ENCODE measurements at regions not wholly inside any gene's neighbourhood (a gene's known extent, or its start where the extent isn't known, plus 50 kb on each side); places are given as distances from the start of the nearest gene placed in this dataset.
A peak's percentile ranks its signal among the peaks of the same experiment; 100 is the strongest.

DNA sequence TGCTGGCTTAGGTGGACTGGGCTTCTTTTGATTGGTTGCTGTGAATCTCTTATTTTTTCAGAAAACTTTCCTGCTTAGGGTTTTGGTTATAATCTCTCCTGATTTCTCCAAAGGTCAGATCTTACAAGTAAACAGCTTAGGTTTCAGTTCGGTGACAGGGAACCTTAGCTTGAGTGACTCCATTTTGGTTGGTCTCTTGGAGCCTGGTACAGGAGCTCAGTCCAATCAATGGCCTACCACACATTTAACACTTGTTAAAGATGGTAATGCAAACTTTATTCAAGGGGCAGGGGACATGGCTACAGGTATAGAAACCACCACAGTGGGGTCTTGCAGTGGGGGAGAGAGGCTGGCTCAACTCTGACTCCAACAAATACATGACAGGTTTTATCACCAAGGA lies 180.9 kb upstream of the THBS1 start:
- H3K4me1 Mint-ChIP-seq (ENCODE audit: low read depth), result peaks cover 29% of the 10 kb centered on the region
- no peaks in the 10 kb centered on the region for H3K36me3 Mint-ChIP-seq (ENCODE audit: low read depth)
- H3K4me3 Mint-ChIP-seq, result no peak overlapping the region
- intact Hi-C loops (cut with micrococcal nuclease), result no loop called here
- H3K27me3 Mint-ChIP-seq, result peaks cover 1% of the 10 kb centered on the region
- H3K9me3 Mint-ChIP-seq, result no peaks in the 10 kb centered on the region
- no peak overlapping the region for H3K27ac Mint-ChIP-seq

DNA sequence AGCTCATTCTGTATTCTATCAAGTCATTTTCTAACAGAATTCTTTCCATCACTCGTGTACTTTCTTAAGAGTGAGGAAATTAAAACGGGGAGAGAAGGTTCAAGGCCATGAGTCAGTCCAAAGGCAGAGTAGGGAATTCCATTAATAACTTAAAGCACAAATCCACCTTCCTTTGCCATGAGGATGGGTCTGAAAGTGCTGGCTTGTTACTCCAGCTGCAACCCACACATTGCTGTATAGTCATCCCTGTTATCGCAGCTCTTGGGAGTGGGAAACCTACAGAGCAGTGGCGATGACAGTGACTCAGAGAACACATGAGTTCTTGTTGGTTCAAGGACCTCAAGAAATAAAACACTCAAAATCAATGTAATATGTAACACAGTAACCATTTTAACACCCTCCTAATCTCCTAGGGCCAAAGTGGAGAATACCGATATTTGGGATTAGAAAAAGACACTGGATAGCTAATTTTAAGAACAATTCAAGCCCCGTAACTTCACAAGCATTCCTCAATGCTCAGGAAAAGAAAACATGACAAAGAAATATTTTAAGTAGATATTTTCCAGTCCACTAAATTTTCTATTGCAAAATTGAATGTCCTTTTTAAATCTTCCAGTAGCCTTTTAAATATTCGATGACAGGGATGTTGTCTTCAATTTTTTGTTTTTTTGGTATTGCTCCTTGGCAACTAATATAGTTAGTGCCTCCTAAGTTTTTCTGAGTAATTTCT lies 179.9 kb upstream of the THBS1 start:
- no peaks in the 10 kb centered on the region for H3K9me3 Mint-ChIP-seq
- H3K27ac Mint-ChIP-seq, result no peak overlapping the region
- H3K27me3 Mint-ChIP-seq, result no peaks in the 10 kb centered on the region
- H3K36me3 Mint-ChIP-seq (ENCODE audit: low read depth), result no peaks in the 10 kb centered on the region
- peaks cover 19% of the 10 kb centered on the region for H3K4me1 Mint-ChIP-seq (ENCODE audit: low read depth)
- intact Hi-C loops (cut with micrococcal nuclease), result no loop called here
- H3K4me3 Mint-ChIP-seq, result no peak overlapping the region

DNA sequence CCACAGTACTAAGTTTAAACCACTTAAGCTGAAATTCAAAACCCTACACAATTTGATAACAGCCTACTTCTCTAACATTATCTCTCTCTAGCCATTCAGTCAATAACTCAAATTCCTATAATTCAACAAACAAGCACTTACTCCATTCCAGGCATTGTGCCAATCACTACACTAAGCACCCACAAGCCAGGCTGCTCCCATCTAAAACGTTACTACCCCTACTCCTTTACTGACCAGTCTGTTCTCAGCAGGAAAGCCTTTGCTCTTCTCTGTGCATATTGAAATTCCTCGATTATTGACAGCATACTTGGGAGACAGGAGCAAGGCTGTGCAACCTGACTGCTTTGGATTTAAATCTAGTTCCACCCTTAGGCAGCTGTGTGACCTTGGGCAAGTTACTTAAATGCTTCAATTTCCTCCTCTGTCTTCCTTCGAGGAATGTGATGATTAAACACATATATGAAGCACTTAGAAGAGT lies 177.2 kb upstream of the THBS1 start:
- no peaks in the 10 kb centered on the region for H3K27me3 Mint-ChIP-seq
- H3K36me3 Mint-ChIP-seq (ENCODE audit: low read depth), result no peaks in the 10 kb centered on the region
- intact Hi-C loops (cut with micrococcal nuclease), result no loop called here
- no peaks in the 10 kb centered on the region for H3K9me3 Mint-ChIP-seq
- H3K4me1 Mint-ChIP-seq (ENCODE audit: low read depth), result peaks cover 5% of the 10 kb centered on the region
- no peak overlapping the region for H3K4me3 Mint-ChIP-seq
- H3K27ac Mint-ChIP-seq, result no peak overlapping the region

DNA sequence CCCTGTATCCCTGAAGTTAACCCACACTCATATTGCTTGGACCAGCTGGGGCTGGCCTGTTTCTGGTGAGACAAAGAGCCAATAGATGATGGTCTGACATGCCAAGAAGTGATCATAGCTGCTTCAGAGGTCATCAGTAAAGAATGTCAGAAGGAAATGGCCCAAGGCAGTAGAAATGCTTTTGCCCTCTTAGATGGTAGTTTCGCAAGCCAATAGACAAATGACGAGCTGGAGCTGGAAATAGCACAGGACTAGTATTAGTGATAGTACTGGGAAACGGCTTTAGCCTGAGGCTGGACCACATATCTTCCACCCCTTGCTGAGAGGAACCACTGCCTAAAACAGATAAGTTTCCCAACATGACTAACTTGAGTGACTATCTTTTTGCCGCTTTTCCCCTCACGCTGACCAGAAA lies 176.1 kb upstream of the THBS1 start:
- H3K9me3 Mint-ChIP-seq, result no peaks in the 10 kb centered on the region
- H3K4me3 Mint-ChIP-seq, result no peak overlapping the region
- intact Hi-C loops (cut with micrococcal nuclease), result no loop called here
- no peak overlapping the region for H3K27ac Mint-ChIP-seq
- no peaks in the 10 kb centered on the region for H3K36me3 Mint-ChIP-seq (ENCODE audit: low read depth)
- no peaks in the 10 kb centered on the region for H3K27me3 Mint-ChIP-seq
- H3K4me1 Mint-ChIP-seq (ENCODE audit: low read depth), result peaks cover 5% of the 10 kb centered on the region

DNA sequence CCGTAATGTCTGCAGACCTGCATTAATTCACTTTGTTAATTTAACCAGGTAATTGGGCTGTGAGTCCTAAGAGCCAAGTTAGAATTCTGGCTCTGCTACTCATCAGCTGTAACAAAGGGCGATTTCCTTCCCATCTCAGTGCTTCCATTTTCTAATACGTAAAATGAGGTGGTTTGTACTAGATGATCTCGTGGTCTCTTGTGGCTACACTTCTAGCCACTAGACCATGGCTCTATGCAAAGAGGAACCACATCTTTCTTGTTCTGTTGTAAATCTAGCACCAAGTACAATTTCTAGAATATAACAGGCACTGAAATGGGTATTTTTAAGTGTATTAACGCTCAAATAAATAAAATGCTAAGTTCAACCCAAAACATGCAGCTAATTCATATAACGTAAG lies 174.4 kb upstream of the THBS1 start:
- intact Hi-C loops (cut with micrococcal nuclease), result no loop called here

DNA sequence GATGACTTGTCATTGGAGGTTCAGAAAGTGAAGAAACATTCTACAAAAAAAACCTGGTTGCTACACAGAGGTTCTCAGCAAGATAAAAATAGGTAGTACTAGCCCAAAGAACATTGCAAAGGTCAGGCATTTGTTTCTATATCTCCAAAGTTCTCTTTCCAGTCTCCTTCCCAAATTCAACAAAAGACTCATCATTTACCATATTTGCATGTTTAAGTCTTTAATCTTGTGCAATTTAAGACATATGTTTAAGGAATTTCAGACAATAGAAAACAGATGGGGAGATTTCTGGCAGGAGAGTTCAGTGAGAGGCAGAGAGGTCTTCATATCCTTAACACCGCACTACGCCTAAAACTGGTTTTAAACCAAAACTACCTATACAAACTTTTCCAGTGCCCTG lies 173.8 kb upstream of the THBS1 start:
- Mint-ChIP-seq H3K4me1 (ENCODE audit: low read depth) (peaks cover 21% of the 10 kb centered on the region), H3K9me3 (no peaks in the 10 kb centered on the region), H3K27me3 (no peaks in the 10 kb centered on the region), H3K4me3 (no peak overlapping the region), H3K27ac (no peak overlapping the region), H3K36me3 (ENCODE audit: low read depth) (no peaks in the 10 kb centered on the region)
- intact Hi-C loops (cut with micrococcal nuclease), result no loop called here

More for the DNA sequence above, 174.4 kb upstream of the THBS1 start:
- H3K9me3 Mint-ChIP-seq, result no peaks in the 10 kb centered on the region
- H3K36me3 Mint-ChIP-seq (ENCODE audit: low read depth), result no peaks in the 10 kb centered on the region
- no peak overlapping the region for H3K4me3 Mint-ChIP-seq
- peaks cover 14% of the 10 kb centered on the region for H3K4me1 Mint-ChIP-seq (ENCODE audit: low read depth)
- H3K27me3 Mint-ChIP-seq, result no peaks in the 10 kb centered on the region
- H3K27ac Mint-ChIP-seq, result no peak overlapping the region

DNA sequence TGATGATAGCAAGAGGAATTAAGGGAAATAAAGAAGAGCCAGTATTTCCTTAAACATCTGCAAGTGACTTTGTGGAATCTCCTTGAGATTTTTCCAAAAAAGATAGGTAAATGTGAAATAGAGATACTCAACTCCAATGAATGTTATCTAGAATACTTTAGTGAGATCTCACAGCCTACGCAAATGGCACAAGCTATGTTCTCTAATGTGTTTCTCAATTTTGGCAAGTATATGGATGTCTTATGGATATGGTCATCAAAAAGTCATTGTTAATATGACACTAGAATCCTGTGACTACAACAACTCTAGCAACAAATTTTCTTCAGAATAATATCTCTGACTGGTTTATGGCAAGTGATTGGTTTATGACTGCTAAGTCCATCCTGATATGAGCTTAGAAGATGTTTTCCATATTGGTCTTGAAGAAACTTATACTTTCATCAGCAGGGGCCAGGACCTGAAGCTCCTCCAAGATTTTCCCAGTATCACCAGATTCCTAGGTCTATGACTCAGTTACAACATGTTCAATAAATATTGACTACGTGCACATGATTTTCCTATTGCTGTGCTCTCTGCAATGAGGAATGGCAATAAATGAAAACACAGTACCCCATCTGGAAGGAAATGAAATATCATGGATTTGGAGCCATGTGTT lies 170.9 kb upstream of the THBS1 start:
- intact Hi-C loops (cut with micrococcal nuclease), result no loop called here
- Mint-ChIP-seq H3K27me3 (no peaks in the 10 kb centered on the region), H3K4me1 (ENCODE audit: low read depth) (peaks cover 48% of the 10 kb centered on the region), H3K36me3 (ENCODE audit: low read depth) (no peaks in the 10 kb centered on the region), H3K27ac (no peak overlapping the region), H3K4me3 (no peak overlapping the region), H3K9me3 (no peaks in the 10 kb centered on the region)

DNA sequence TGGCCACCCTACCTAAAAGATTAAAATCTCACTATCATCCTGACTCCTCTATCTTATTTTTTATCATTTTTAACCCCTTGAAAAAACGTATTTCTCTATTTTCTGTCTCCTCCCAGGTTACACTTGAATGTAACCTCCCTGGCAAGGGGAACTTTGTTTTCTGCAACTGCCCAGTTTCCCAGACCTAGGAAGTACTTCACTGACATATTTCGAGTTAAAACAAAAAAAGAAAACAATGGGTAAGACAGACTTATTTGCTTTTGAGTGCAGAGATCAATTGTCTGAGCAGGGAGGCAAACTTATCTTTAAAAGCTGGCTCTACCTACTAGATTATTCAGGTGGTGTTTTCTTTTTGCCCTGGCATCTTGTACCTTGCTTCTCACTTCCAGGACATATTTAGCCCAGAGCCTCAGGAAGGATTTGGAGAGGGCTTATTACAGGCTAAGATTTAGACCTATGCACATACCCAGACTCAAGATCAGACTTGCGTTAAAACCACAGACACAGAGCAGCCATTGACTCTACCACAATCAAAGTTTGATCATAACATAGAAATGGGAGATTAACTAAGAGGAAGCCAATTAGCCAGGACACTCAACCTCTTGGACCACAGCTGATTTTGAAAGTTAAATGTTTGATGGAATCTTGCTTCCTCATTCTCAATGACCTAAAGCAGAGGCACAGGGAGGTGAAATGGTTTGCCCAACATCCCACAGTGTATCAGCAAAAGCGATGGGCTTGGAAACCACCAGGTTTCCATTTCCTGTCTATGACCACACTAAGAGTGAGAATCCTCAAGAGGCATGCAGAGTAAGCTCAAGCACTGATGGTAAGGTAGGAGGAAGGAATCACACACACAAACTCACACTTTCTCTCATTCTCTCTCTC lies 169.5 kb upstream of the THBS1 start:
- Mint-ChIP-seq H3K4me1 (ENCODE audit: low read depth) (peaks cover 60% of the 10 kb centered on the region), H3K4me3 (no peak overlapping the region), H3K27me3 (no peaks in the 10 kb centered on the region), H3K36me3 (ENCODE audit: low read depth) (no peaks in the 10 kb centered on the region), H3K27ac (no peak overlapping the region), H3K9me3 (no peaks in the 10 kb centered on the region)
- intact Hi-C loops (cut with micrococcal nuclease), result no loop called here

DNA sequence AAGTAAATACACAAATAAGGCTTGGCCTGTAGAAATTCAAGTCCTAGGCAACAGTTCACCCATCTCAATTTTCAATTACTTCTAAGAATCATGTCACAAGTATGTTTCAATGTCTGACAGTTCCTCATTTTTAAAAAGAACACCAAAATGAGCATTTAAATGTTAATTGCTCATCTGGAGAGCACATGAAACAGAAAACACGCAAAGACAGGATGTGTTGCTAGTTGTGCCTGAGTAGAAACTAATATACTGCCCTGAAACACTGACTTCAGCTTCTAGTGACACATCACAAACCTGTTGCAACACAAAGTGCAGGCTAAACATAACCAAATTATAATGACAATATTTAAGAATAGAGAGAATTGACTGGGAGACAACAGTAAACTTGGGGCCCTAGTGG lies 167.3 kb upstream of the THBS1 start:
- Mint-ChIP-seq H3K27ac (no peak overlapping the region), H3K4me3 (no peak overlapping the region), H3K27me3 (no peaks in the 10 kb centered on the region), H3K4me1 (ENCODE audit: low read depth) (peaks cover 55% of the 10 kb centered on the region), H3K36me3 (ENCODE audit: low read depth) (no peaks in the 10 kb centered on the region), H3K9me3 (no peaks in the 10 kb centered on the region)
- intact Hi-C loops (cut with micrococcal nuclease), result no loop called here

DNA sequence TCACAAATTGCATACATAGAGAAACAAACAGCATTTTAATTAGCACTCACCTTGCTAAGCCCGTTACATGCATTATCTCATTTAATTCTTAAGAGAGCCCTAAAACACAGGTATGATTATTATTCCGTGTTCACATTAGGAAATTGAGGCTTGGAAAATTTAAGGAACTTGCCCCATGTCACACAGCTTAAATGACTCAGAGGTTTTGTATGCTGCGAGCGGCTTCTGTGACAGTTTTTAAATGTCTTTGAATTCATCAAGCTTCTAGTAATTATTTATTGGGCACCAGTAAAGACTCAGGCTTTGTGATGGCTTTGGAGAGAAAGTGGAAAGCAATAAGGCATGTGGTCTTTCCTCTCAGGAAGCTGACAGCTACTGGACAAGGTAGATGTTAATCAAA lies 166.7 kb upstream of the THBS1 start:
- Mint-ChIP-seq H3K4me3 (no peak overlapping the region), H3K36me3 (ENCODE audit: low read depth) (no peaks in the 10 kb centered on the region), H3K27ac (peak overlapping the region; percentile 31), H3K9me3 (no peaks in the 10 kb centered on the region), H3K27me3 (no peaks in the 10 kb centered on the region), H3K4me1 (ENCODE audit: low read depth) (peaks cover 55% of the 10 kb centered on the region)
- intact Hi-C loops (cut with micrococcal nuclease), result no loop called here

DNA sequence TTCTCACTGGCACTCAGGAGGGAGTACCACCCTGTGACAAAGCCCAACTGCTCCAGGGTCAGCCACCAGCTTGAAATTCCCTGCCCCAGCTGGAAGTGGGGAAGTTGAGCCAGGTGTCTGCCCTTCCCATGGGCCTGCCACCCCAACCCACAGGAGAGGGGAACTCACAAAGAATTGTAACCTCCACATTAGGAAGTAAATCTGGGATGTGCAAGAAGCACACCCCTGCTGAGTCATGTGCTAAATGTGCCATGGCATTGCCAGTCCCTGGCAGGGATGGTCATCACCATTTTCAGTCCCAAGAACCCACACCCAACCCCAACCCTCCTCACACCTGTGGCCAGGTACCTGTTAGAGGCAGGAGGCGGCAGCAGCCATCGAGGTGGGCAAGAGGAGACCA lies 165.2 kb upstream of the THBS1 start:
- Mint-ChIP-seq H3K4me3 (no peak overlapping the region), H3K4me1 (ENCODE audit: low read depth) (peaks cover 54% of the 10 kb centered on the region), H3K9me3 (no peaks in the 10 kb centered on the region), H3K27ac (no peak overlapping the region), H3K36me3 (ENCODE audit: low read depth) (no peaks in the 10 kb centered on the region), H3K27me3 (no peaks in the 10 kb centered on the region)
- intact Hi-C loops (cut with micrococcal nuclease), result no loop called here

DNA sequence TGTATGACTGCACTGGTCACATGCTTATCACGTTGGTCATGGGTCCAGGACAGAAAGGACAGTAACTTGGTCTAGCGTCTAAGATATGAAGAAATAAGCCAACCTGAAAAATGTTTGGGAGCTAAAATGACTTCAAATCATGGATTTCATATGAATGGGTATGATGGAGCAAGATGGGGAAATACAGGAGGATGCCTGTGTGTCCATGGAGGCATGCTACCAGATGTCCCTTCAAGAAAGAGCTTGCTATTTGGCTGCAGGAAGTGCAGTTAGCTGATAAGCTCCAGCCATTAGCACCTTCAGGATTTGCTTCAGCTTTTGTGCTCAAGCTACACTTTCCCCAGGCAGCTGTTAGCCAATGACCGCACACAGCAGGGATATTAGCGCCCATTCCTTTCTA lies 164.6 kb upstream of the THBS1 start:
- intact Hi-C loops (cut with micrococcal nuclease), result no loop called here
- H3K27me3 Mint-ChIP-seq, result no peaks in the 10 kb centered on the region
- H3K36me3 Mint-ChIP-seq (ENCODE audit: low read depth), result no peaks in the 10 kb centered on the region
- H3K9me3 Mint-ChIP-seq, result no peaks in the 10 kb centered on the region
- no peak overlapping the region for H3K27ac Mint-ChIP-seq
- H3K4me1 Mint-ChIP-seq (ENCODE audit: low read depth), result peaks cover 48% of the 10 kb centered on the region
- no peak overlapping the region for H3K4me3 Mint-ChIP-seq

DNA sequence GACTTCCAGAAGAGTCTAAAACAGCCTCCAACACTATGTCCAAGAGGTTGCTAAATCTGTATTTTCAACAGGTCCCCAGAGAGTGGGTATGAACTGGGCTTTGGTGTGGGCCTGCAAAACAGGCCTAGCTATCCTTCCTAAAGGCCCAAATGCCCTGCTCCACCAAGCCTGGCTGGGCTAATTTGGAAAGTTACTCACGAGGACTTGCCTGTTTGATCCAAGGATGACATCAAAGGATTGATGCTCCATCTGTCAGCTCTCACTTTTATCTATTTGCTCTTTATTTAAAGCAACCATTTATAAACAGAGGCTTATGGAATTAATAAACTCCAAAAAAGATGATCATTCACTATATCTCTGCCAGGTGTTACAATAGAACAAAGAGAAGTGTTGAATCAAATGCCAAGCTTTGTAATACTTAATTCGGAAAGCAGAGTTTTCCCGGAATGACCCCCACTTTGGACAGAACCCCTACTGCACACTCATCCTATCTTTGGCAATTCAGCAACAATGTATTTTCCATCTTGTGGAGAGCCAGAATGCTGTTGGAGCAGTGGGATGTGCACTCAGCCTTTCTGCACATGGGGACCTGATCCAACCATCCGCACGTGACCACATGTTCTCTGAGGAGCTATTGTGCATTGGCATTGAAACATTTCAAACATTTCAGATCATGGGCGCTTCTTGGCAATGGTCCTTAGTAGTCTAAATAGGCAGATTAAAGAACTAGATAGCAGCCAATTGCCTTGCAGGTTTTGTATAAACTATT lies 163.3 kb upstream of the THBS1 start:
- intact Hi-C loops (cut with micrococcal nuclease), result no loop called here
- H3K4me3 Mint-ChIP-seq, result no peak overlapping the region
- H3K4me1 Mint-ChIP-seq (ENCODE audit: low read depth), result peaks cover 35% of the 10 kb centered on the region
- H3K27ac Mint-ChIP-seq, result no peak overlapping the region
- no peaks in the 10 kb centered on the region for H3K36me3 Mint-ChIP-seq (ENCODE audit: low read depth)
- H3K9me3 Mint-ChIP-seq, result no peaks in the 10 kb centered on the region
- H3K27me3 Mint-ChIP-seq, result no peaks in the 10 kb centered on the region

Data from dendritic cell treated with granulocyte-macrophage colony-stimulating factor and Interleukin-4, amounts not matched to agents 40 ng/mL and 50 ng/mL, for 4 days (primary cell).